AG04449 (cell line): ENCODE measurements at regions not wholly inside any gene's neighbourhood (a gene's known extent, or its start where the extent isn't known, plus 50 kb on each side); places are given as distances from the start of the nearest gene placed in this dataset.

Source experiments
- CTCF ChIA-PET: fragments of 350-600 bp; formaldehyde crosslinking; extraction: SDS; loops from one replicate; lab custom pipeline; 2021; ENCODE audit warnings: antibody characterized with exemption; lab: Yijun Ruan, JAX
- POLR2A ChIA-PET: fragments of 400-600, 350-600 bp; formaldehyde crosslinking; extraction: SDS; loops from one replicate; lab custom pipeline; 2020; ENCODE audit warnings: antibody characterized with exemption, inconsistent platforms; lab: Yijun Ruan, JAX
- DNase-seq: peaks from one replicate; pipeline ENCODE4 v3.0.0-alpha.2; 2010; ENCODE audit warnings: low read depth, low spot score
- H3K4me3 ChIP-seq: 2 replicates; pipeline ENCODE4 v1.5.1; 2011; ENCODE audit warnings: low read depth, mild to moderate bottlenecking, control low read depth, low read length
- TF ChIP-seq, protein P1 (sequence below): IDR thresholded peaks from one replicate; pipeline ENCODE4 v1.5.1; 2011; ENCODE audit warnings: mild to moderate bottlenecking, moderate library complexity, low read length, control low read depth, inconsistent platforms; ENCODE audit not compliant: insufficient read depth; ENCODE audit errors: missing control alignments

GRCh38 chr7:157471259-157472125 is 134.7 kb downstream of the DNAJB6 start:
- no peak for DNase-seq
- no peak overlapping the region for H3K4me3 ChIP-seq
- CTCF ChIA-PET: no interaction called here
- POLR2A ChIA-PET: no interaction called here
- TF ChIP-seq, protein P1, sequence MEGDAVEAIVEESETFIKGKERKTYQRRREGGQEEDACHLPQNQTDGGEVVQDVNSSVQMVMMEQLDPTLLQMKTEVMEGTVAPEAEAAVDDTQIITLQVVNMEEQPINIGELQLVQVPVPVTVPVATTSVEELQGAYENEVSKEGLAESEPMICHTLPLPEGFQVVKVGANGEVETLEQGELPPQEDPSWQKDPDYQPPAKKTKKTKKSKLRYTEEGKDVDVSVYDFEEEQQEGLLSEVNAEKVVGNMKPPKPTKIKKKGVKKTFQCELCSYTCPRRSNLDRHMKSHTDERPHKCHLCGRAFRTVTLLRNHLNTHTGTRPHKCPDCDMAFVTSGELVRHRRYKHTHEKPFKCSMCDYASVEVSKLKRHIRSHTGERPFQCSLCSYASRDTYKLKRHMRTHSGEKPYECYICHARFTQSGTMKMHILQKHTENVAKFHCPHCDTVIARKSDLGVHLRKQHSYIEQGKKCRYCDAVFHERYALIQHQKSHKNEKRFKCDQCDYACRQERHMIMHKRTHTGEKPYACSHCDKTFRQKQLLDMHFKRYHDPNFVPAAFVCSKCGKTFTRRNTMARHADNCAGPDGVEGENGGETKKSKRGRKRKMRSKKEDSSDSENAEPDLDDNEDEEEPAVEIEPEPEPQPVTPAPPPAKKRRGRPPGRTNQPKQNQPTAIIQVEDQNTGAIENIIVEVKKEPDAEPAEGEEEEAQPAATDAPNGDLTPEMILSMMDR: no peak

DNA sequence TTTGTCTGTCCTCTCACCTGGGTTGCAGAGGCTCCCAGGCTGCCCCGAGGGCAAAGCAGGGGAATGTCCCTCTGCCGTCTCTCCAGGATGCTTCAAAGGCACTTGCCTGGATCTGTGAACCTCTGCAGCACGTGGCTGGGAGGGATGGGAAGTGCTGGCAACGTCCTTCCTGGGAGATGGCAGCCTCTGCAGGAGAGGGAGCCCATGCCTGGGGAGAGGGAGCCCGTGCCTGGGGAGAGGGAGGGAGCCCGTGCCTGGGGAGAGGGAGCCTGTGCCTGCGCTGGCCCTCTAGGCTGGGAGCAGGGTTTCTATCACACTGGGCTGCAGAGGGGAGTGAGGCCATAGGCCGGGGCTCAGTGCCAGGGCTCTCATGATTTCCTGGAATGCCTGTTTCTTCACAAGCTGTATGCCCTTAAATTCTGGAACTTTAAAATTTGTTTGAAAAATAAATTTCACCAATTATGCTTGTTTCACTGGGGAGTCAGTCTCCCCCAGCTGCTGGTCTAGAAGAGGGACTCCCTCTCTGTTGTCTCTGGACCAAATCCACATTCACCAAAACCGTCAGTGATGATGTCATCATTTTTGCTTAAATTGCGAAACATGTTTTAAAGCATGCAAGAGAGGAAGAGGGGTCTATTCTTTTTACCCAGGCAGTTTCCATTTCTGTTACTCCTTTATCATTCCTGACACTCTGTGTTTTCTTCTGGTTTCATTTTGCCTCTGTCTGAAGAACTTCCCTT is 135.7 kb downstream of the DNAJB6 start:
- POLR2A ChIA-PET: no interaction called here
- TF ChIP-seq, protein P1: no peak
- DNase-seq: no peak
- H3K4me3 ChIP-seq: no peak overlapping the region
- CTCF ChIA-PET: no interaction called here

- ChIA-PET POLR2A (no interaction called here), CTCF (no interaction called here)
- H3K4me3 ChIP-seq: no peak overlapping the region
- DNase-seq: no peak
- TF ChIP-seq, protein P1: no peak
Measured at GRCh38 chr7:157473051-157473569, 136.3 kb downstream of the DNAJB6 start.

DNA sequence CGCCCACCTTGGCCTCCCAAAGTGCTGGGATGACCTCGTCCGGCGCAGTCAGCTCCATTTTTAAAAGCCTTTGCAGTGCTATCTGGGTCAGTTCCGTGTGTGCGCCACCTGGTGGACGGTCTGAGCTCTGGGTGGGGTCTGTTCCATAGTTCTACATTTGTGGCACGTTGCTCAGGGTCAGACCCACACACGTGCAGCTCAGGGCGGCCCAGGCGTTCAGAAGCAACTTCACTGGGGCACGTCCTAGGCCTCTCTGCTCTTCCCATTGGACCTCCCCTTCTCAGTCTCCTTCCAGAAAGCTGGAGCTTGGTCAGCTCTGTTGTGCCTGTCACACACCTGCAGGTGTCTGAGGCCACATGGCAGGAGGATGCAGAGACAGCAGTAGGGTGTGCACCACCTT is 137.9 kb downstream of the DNAJB6 start:
- ChIA-PET POLR2A (no interaction called here), CTCF (interaction anchor here (1.2 kb wide), 1 partner anchor 44 kb away, joined by 3 read pairs; no protein-coding TSS in a partner anchor)
- TF ChIP-seq, protein P1: peak; percentile 21
- H3K4me3 ChIP-seq: no peak overlapping the region
- no peak for DNase-seq

DNA sequence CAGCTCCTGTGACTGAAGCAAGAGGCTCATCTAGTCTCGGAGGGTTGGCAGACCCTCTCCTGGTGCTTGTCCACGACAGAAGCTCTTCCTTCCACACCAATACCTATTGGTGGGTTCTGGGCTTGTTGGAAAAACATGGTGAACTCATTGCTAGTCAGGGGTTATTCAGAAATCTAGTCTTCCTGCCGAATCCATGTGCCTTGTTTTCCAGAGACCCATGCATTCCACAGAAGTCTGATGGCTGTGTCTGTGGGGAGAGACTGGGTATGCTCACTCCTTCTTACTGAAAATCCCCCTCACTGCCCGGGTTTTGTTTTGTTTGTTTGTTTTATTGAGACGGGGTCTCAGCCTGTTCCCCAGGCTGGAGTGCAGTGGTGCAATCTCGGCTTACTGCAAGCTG is 138.3 kb downstream of the DNAJB6 start:
- no peak overlapping the region for H3K4me3 ChIP-seq
- POLR2A ChIA-PET: no interaction called here
- no peak for DNase-seq
- TF ChIP-seq, protein P1: no peak
- CTCF ChIA-PET: interaction anchor here (1.2 kb wide), 1 partner anchor 44 kb away, joined by 3 read pairs; no protein-coding TSS in a partner anchor

GRCh38 chr7:157475601-157476000 is 138.8 kb downstream of the DNAJB6 start:
- ChIA-PET POLR2A (no interaction called here), CTCF (no interaction called here)

More at GRCh38 chr7:157475601-157476000, 138.8 kb downstream of the DNAJB6 start:
- no peak for DNase-seq
- no peak overlapping the region for H3K4me3 ChIP-seq
- TF ChIP-seq, protein P1: no peak
